AG09319 (cell line): ENCODE measurements at regions not wholly inside any gene's neighbourhood (a gene's known extent, or its start where the extent isn't known, plus 50 kb on each side); places are given as distances from the start of the nearest gene placed in this dataset.

ENCODE experiments used
- DNase-seq: peaks from one replicate; pipeline ENCODE4 v3.0.0-alpha.2; 2010; ENCODE audit warnings: low read depth; ENCODE audit errors: extremely low read depth
- CTCF ChIP-seq: IDR thresholded peaks from 2 replicates; pipeline ENCODE4 v1.5.1; 2011; ENCODE audit warnings: low read depth, mild to moderate bottlenecking, inconsistent platforms, low read length, moderate library complexity

- no peak for DNase-seq
- no peak for TF ChIP-seq CTCF
Measured at GRCh38 chr9:38336341-38336740, 56.2 kb upstream of the ALDH1B1 start.

GRCh38 chr9:38335686-38336085 is 56.8 kb upstream of the ALDH1B1 start:
- TF ChIP-seq CTCF: no peak
- DNase-seq: no peak

GRCh38 chr9:38334234-38334633 is 58.3 kb upstream of the ALDH1B1 start:
- TF ChIP-seq CTCF: peak; percentile 37
- no peak for DNase-seq

GRCh38 chr9:38333047-38333446 is 59.5 kb upstream of the ALDH1B1 start:
- TF ChIP-seq CTCF: no peak
- no peak for DNase-seq

- no peak for TF ChIP-seq CTCF
- no peak for DNase-seq
Measured at GRCh38 chr9:38332625-38333024, 59.9 kb upstream of the ALDH1B1 start.

- TF ChIP-seq CTCF: no peak
Measured at GRCh38 chr9:38331141-38331540, 61.4 kb upstream of the ALDH1B1 start.

GRCh38 chr9:38329968-38330367 is 62.5 kb upstream of the ALDH1B1 start:
- no peak for DNase-seq
- no peak for TF ChIP-seq CTCF

More at GRCh38 chr9:38331141-38331540, 61.4 kb upstream of the ALDH1B1 start:
- DNase-seq: no peak
